Bronchial epithelial cell (primary cell): ENCODE measurements at regions not wholly inside any gene's neighbourhood (a gene's known extent, or its start where the extent isn't known, plus 50 kb on each side); places are given as distances from the start of the nearest gene placed in this dataset.

Source experiments
- DNase-seq: peaks from one replicate; pipeline ENCODE4 v3.0.0-alpha.2; 2010; ENCODE audit warnings: low read depth
- FAIRE-seq: peaks from 2 replicates; lab custom pipeline; 2011; peaks lifted over from hg19 to GRCh38; lab: Jason Lieb, UNC
- H3K27me3 ChIP-seq: 2 replicates; pipeline ENCODE4 v1.5.1; 2011; ENCODE audit warnings: low read length; ENCODE audit not compliant: control insufficient read depth, insufficient read depth
- H3K36me3 ChIP-seq: 2 replicates; pipeline ENCODE4 v1.5.1; 2011; ENCODE audit warnings: low read length; ENCODE audit not compliant: control insufficient read depth, insufficient read depth
- H3K4me3 ChIP-seq: 2 replicates; pipeline ENCODE4 v1.5.1; 2011; ENCODE audit warnings: mild to moderate bottlenecking, low read depth, low read length, control low read depth
- TF ChIP-seq, protein P1 (sequence below): IDR thresholded peaks from 2 replicates; pipeline ENCODE4 v1.5.1; 2011; ENCODE audit warnings: mild to moderate bottlenecking, moderate library complexity, low read length, control low read depth, inconsistent platforms; ENCODE audit not compliant: insufficient read depth, severe bottlenecking

DNA sequence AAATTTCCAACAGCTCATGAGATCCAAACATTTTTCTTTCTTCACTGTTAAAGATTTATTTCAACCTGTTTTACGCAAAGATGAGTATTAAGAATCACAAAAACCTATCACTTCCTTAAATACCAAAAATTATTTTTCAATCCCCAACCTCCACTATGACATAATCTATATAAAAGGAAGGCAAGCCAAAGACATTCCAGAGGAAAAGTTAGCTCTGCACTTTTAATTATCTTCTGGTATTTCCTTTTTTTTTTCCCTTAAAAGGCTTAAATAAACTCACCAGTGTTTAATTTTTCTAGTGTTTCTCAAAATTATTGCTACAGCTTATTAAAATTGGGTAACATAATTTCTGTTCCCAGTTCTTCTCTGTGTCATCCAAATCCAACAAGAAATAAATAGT is 75.9 kb downstream of the BMP4 start:
- Histone ChIP-seq H3K27me3 (no peaks in the 10 kb centered on the region), H3K36me3 (no peaks in the 10 kb centered on the region), H3K4me3 (no peak overlapping the region)
- DNase-seq = no peak
- TF ChIP-seq, protein P1, sequence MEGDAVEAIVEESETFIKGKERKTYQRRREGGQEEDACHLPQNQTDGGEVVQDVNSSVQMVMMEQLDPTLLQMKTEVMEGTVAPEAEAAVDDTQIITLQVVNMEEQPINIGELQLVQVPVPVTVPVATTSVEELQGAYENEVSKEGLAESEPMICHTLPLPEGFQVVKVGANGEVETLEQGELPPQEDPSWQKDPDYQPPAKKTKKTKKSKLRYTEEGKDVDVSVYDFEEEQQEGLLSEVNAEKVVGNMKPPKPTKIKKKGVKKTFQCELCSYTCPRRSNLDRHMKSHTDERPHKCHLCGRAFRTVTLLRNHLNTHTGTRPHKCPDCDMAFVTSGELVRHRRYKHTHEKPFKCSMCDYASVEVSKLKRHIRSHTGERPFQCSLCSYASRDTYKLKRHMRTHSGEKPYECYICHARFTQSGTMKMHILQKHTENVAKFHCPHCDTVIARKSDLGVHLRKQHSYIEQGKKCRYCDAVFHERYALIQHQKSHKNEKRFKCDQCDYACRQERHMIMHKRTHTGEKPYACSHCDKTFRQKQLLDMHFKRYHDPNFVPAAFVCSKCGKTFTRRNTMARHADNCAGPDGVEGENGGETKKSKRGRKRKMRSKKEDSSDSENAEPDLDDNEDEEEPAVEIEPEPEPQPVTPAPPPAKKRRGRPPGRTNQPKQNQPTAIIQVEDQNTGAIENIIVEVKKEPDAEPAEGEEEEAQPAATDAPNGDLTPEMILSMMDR = no peak
- no peak for FAIRE-seq

DNA sequence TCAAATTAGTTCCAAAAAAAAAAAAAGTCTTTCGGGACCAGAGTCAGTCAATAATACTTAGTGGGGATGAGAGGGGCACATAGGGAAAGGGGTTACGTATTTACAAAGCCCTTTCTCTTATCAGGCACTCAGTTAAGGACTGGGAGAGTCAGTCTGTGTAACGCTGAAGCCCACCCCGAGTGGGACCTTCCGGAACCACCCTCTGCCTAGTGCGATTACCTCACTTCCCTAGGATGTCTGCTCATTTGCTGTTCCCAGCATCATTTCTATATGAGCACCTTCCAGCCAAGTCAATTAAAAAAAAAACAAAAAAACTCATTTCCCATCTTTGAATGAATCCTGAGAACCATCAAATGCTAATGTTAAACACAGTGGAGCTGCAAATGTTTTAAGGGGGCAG is 76.9 kb downstream of the BMP4 start:
- no peaks in the 10 kb centered on the region for H3K36me3 ChIP-seq
- H3K4me3 ChIP-seq = no peak overlapping the region
- TF ChIP-seq, protein P1 = no peak
- no peaks in the 10 kb centered on the region for H3K27me3 ChIP-seq
- FAIRE-seq (no peak), DNase-seq (no peak)

DNA sequence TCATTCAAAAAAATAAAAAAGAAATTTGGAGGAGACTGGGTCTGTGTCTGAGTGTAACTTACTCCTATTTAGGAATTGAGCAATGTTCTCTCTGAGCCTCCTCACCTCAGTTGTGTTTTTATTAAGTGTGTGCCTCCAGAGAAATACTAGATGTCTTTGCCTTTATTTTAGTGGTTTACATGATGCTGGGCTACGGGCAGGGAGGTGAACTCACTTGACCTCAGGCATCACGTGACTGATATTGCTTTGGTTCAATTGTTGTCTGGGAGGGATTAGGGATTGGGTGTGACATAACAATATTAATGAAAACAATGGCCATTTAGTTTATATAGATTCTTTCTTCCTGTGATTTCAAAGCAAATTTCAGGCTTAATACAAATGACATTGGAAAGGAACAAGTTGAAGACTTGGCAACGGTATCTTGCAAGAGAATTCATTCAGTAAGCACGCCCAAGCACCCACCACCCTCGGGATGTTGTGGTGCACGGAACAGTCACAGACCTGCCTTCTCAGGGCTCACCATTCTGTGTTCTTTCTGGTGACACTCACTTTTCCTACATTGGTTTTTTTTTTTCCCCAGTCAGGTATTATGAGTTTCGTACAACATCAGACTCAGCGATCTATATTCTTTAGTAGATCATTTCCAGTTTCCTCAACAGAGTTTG is 77.5 kb downstream of the BMP4 start:
- TF ChIP-seq, protein P1 = no peak
- H3K4me3 ChIP-seq = no peak overlapping the region
- H3K27me3 ChIP-seq = no peaks in the 10 kb centered on the region
- FAIRE-seq (no peak), DNase-seq (no peak)
- no peaks in the 10 kb centered on the region for H3K36me3 ChIP-seq

GRCh38 chr14:53875324-53875897 is 81.2 kb downstream of the BMP4 start:
- FAIRE-seq = no peak
- DNase-seq = no peak
- Histone ChIP-seq H3K36me3 (no peaks in the 10 kb centered on the region), H3K27me3 (no peaks in the 10 kb centered on the region), H3K4me3 (no peak overlapping the region)
- TF ChIP-seq, protein P1 = no peak

- H3K27me3 ChIP-seq = no peaks in the 10 kb centered on the region
- DNase-seq = no peak
- no peak overlapping the region for H3K4me3 ChIP-seq
- TF ChIP-seq, protein P1 = no peak
- H3K36me3 ChIP-seq = no peaks in the 10 kb centered on the region
- FAIRE-seq = no peak
These were observed 81.9 kb downstream of the BMP4 start for GRCh38 chr14:53874704-53875103.
